DMS53 treated with DMSO at 0.1 percent for 48 hours (cell line): ENCODE measurements at regions not wholly inside any gene's neighbourhood (a gene's known extent, or its start where the extent isn't known, plus 50 kb on each side); places are given as distances from the start of the nearest gene placed in this dataset.

Experiments used
- DNase-seq: peaks from one replicate; lab custom pipeline; 2025; ENCODE audit not compliant: unreplicated experiment; lab: John Stamatoyannopoulos, UW

DNA sequence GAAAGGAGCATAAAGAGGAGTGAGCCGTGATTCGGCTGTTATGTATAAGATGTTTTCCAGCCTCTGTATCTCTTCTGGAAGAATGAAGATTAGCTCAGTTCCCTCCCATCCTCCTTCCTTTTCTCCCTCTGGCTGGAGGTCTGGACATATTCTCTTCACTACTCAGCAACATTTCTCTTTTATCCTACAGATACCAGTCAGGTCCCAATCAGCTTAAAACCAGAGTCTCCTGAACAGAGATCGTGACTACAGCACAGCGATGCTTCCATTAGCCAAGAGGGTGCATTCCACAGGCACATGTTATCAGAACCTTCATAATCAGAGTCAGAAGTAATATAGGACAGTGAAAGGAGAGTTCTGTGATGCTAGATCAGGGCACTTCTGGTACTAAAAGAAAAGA, 133.9 kb upstream of the SOX4 start:
- DNase-seq: no peak

DNA sequence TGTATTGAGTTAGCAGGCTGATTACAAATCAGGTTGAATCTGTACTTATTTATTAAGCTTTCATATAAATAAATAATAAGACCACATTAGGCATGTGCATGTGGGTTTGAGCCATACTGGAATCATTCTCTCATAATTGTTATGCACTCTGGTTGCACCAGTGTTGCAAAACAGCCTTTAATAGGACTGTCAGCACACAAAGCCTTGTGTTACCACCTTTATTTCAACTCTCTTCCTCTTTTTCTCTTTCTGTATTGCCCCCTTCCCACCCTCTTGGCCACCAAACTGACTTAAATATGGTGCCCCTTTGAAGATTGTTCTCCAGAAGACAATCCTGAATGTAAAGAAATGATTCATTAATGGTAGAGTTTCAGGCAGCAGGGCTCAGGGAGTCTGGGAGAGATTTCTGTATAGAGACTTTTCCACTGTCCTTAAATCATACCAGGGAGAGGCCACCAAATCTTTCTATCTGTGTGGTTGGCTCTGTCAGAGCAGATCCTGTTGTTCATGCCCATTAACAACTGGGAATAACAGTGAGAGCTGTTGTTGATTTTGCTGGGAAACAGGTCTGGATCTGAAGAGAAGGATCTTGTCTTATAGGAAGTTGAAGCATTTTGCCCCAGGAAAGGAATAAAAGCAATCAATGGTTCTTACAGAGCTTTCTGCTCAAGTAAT, 131.6 kb upstream of the SOX4 start:
- DNase-seq: no peak

- DNase-seq: no peak
These were observed 131.1 kb upstream of the SOX4 start for GRCh38 chr6:21462519-21462852.

- no peak for DNase-seq
These were observed 126.5 kb upstream of the SOX4 start for GRCh38 chr6:21467091-21467490.

DNA sequence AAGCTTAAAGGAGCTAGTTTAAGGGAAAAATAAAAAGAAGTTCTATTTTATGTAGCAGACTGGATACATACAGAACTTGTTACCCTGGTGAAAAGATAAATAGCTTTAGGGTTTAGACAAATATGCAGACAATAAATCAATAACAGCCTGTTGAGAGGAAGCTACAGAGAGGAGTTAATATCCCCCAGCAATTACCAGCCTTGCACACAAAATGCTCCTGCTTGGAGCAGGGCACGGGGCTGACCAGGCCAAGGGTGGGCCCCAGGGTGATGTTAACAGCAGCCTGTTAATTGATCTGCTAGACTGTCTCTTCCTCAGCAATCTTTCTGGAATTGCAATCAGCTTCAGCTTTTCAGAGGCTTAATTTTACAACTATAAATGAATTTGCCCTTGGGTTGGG, 125.1 kb upstream of the SOX4 start:
- no peak for DNase-seq

- peak; percentile 8 for DNase-seq
These were observed 124.3 kb upstream of the SOX4 start for GRCh38 chr6:21469213-21469612.

- DNase-seq: no peak
These were observed 117.4 kb upstream of the SOX4 start for GRCh38 chr6:21476112-21476511.

- no peak for DNase-seq
These were observed 115.1 kb upstream of the SOX4 start for GRCh38 chr6:21478411-21478810.

DNA sequence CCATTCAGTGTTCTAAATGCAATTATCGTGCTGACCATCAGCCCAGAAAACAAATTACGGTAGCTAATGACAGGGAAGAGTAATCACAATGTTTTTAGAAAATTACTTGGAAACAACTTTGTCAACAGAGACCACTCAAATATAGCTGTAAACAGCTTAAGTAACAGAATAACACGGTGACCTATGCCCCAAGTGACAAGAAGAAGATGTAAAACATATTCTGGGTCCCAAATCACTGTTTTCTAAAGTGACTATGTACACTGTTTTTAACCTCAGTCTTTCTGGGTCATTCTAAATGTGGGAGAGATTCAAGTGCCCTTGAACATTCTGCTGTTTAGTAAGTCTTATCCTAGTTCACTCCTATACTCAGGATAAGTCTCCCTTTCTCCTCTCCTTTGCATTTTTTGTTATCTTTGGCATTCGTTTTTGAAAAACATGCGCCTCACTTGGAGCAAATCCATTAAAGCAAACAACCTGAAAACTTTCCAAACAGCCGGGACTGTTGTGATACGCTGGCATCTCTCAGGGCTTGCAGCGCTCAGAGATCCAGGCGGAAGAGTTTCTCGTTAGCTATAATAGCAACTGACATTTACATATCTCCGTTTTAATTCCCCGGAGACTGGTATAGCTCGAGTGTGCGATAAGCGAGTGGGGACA, 114.5 kb upstream of the SOX4 start:
- no peak for DNase-seq

- DNase-seq: no peak
These were observed 107.4 kb upstream of the SOX4 start for GRCh38 chr6:21486115-21486514.

- no peak for DNase-seq
These were observed 103.7 kb upstream of the SOX4 start for GRCh38 chr6:21489826-21490225.

DNA sequence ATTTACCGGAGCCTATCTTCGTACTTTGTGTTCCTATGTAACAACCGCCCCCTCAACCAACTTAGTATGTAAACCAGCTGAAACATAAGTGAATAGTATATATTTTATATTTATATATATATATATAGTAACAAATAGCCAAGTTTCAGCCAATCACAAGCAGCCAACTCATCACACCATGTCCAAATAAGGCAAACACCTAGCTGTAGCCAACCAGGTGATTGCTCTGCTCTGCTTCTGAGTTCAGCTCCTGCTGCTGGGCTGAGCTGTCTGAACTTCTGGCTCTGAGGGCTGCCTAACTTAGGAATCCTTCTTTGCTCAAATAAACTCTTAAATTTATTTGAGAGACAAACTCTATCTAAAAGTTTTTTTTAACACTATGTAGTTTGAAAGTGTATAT, 101.6 kb upstream of the SOX4 start:
- no peak for DNase-seq

GRCh38 chr6:21494505-21494904, 99.0 kb upstream of the SOX4 start:
- no peak for DNase-seq

- no peak for DNase-seq
These were observed 97.4 kb upstream of the SOX4 start for GRCh38 chr6:21496196-21496595.

GRCh38 chr6:21496706-21497105, 96.8 kb upstream of the SOX4 start:
- DNase-seq: no peak

DNA sequence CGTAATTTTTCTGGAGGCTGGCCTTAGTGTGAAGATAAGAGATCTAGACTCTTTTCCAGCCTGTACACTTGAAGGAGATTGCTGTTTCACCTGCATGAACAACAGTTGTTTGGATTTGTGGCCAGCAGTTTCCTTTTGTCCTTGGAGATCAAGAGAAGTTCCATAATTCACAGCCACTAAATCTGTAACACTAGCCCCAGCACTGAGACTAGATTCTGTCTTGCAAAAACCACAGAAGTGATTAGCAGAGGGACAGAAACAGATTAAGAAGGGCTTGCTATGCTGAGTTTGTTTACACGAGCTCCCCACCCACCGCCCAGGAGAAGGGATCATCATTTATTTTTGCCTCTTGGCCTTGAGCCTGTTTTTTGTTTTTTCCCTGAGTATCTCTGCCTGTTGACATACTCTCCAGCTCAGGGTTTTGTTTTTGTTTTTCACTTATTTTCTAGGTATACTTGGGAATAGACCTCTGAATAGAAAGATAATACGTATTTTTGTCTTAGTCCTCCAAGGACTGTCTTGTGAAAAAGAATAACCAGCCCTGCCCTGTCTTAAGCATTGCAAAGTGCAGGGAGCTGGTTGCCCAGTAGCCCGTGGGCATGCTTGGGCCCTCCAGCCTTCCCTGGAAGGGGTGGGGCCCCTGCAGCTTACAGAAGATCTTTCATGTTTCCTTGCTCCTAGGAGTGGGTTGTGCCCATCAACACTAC, 93.1 kb upstream of the SOX4 start:
- no peak for DNase-seq

GRCh38 chr6:21501021-21501354, 92.6 kb upstream of the SOX4 start:
- peak; percentile 72 for DNase-seq

DNA sequence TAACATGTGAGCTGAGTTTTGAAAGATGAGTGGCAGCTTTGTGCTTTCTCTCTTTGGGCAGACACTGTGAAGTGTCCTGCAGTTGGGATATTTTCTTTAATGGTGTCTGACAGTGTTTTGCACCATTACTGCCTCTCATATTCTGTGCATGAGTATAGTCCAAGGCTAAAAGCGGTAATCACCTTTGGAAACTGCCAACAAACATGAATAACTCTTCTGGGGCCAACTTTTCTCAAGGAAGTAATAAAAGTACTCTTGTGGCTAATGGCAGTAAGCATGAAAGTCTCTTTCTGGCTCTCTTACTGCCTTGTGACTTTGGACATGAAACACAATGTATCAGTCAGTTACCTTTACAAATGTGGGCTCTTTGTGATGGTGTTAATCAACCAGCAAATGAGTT, 91.7 kb upstream of the SOX4 start:
- DNase-seq: no peak

DNA sequence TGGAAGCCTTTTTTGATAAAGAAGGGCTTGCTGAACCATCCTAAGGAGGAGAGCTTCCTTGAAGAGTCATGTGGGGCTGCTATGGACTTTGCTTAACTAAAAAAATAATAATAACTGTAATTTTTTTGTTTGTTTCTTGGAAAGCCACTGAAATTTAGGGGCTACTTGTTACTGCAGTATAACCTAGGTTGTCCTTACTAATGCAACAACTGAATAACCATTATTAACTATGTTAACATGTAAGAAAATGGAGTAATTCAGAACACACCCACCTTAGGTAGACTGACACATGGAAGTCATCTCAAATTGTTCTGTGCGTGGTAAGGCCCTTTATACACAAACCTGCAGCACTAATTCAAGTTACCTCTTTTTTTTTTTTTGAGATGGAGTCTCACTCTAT, 90.9 kb upstream of the SOX4 start:
- no peak for DNase-seq

DNA sequence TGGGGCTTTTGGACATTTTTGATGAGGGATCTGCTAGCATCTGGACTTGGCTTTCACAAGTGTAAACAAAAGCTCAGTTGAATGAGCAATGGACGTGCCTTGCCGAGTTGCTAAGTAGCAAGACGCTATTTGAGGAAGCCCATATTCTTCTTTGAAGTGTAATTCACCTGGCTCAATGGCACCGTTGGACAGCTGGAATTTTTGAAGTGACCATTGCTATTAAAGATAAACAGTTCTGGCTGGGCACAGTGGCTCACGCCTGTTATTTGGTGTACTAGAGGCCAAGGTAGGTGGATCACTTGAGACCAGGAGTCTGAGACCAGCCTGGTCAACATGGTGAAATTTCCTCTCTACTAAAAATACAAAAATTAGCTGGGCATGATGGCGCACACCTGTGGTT, 88.8 kb upstream of the SOX4 start:
- DNase-seq: peak; percentile 18

GRCh38 chr6:21505574-21505990, 88.0 kb upstream of the SOX4 start:
- DNase-seq: no peak

DNA sequence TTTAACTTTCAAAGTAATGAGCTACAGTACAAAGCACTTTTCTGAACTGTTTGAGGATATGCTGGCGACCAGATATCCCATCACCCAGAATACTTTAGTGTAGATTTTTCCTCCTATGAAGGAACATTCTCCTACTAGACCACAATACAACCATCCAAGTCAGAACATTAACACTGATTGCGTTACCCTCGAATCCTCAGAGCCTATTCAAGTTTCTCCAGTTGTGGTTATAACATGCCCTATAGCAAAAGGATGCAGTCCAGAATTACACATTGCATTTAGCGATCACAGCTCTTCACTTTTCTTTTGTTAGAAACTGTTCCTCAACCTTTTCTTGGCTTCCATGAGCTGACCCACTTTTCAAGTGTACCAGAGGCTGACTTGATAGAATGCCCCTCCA, 87.4 kb upstream of the SOX4 start:
- no peak for DNase-seq

- DNase-seq: no peak
These were observed 85.7 kb upstream of the SOX4 start for GRCh38 chr6:21507811-21508210.
